Iris pigment epithelial cell (primary cell): ENCODE measurements at regions not wholly inside any gene's neighbourhood (a gene's known extent, or its start where the extent isn't known, plus 50 kb on each side); places are given as distances from the start of the nearest gene placed in this dataset.

Experiments
- DNase-seq: peaks from one replicate; pipeline ENCODE4 v3.0.0-alpha.2; 2011; ENCODE audit warnings: low read depth

DNA sequence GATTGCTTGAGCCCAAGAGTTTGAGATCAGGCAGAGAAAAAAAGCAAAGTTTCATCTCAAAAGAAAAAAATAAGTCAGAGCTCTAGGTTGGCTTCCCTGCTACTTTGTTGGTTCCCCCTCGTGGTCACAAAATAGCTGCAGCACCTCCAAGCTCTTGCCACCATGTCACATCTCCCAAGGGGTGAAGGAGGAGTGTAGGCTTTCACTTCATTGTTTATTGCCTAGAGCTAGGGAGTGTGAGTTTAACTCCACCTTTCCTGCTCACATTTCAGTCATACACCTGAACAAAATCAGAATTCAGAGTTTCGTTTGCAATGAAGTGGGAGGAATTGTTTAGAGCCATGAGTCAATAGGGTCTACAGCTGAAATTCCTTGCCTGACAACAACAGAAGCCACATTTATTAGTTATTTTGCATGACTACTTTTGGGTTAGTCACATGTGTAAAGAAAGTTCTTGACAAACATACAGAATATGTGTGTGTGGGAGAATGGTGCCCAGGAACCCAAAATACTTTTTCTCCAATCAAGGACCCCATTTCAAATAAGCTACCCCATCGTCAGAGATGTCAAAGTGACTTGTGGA lies 56.2 kb upstream of the UFL1 start:
- no peak for DNase-seq

DNA sequence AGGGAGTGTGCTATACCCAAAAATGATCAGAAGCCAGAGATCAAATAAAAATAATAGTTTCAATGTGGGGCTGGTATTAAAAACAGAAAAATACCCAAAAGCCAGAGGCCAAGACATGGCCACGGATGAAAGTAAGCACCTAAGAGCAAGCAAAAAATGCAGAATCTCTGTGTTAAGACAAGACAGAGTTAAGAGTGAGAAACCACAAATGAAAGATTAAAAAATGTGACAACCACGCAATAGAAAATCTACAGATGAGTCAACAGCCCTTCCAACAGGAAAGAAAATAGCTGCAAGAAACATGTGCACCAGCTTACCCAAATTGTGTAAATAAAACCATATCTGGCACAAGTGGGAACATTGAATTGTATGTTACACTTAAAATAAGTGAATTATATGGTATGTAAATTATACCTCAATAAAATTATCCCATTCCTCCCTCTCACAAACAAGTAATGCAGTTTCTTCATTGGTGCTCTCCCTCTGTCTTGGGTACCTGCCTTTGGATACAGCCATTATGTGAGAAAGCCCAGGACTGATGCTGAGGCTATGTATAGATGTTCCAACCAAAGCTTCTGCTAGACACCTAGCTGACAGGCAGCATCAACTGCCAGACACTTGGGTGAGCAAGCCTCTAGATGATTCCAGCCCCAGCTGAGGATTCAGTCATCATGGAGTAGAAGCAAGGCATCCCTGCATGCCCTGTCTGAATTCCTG lies 55.3 kb upstream of the UFL1 start:
- DNase-seq: no peak

DNA sequence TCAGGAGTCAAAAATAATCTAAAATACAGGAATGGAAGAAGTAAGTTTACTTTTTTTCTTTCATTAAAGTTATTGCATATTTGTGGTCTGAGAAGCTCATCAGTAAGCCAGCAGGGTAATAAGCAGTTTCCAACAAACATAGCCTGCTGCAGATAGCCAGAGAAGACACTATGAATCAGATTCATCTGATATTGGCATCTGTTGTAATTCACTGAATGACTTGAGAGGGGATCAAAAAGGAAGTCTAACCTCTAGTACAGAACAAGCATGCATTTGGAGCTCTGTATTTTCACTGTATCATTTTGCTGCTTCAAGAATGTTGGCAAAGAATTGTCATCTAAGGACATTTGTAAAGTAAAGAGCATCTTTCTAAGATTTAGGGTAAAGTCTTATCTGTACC lies 53.8 kb upstream of the UFL1 start:
- no peak for DNase-seq

DNA sequence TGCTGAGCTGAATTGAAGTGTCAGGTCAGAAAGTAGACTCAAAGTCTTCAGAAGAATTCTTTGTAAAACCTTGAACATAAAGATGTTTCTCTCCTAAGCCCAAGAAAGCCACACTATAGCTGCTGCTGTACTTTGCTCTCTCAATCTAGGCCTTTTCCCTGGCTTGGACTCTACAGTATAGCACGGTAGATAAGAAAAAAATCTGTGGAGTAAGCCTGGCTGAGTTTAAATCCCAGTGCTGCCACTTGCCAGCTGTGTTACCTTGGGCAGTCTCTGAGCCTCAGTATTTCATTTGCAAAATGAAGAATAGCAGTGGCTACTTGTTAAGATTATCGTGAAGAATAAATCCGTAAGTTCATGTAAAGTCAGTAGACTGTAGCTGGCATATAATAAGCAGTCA lies 53.3 kb upstream of the UFL1 start:
- no peak for DNase-seq

DNA sequence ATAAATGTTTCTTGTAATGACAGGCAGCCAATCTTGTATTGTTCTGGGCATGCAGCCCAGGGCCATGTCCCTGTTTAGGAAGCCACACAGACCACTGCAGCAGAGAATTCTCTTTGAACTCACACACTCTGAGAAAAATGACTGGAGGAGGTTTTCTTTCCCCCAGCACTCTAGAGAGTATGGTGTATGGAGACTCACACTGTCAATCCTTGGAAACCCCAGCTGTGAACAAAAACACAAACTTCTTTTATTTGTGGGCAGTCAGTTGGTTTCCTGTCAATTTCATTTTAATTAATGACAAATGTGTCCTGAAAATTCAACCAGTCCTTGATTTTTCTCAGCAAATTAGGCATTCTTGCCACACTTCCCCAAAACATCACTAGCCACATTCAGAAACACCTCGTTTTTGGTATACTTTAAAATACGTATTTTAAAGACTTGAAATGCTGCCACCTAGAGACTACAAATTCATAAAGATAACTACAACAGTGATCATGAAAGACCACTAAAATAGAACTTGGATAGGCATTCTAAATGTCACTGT lies 52.9 kb upstream of the UFL1 start:
- no peak for DNase-seq

DNA sequence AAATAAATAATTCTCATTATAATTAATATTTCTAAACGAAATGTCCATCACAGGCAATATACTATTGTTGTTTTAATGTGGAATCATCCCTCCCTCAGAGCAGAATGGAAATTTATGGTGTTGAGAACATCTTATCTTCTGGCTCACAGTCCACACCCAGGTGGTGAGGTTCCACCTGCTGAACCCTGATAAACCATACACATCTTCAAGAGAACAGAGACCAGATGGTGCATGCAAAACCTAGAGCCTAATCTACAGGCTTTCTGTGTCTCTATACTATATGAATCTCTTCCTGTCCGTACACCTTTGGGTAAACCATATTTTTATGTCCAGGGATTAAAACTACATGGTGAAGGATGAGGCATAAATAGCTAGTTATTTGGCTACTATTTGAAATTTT lies 52.3 kb upstream of the UFL1 start:
- no peak for DNase-seq

DNA sequence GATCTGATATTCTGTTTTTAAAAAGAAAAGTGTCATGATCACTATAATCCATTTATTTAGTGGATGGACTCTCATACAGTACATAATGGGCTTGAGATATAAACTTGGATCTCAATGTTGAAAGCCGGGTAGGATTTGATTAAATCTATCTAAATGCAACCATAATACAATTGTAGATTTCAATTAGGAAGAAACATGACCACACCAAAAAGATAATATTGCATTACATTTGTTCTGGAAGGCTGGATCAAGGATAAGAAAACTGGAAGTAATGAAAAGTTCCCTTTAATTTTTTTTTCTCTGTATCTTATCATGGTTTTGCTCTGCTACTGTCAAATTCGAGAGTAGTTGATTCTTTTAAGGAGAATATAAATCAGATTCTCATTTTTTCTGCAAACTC lies 51.3 kb upstream of the UFL1 start:
- DNase-seq: no peak
